HG03571 (cell line): ENCODE measurements at regions not wholly inside any gene's neighbourhood (a gene's known extent, or its start where the extent isn't known, plus 50 kb on each side); places are given as distances from the start of the nearest gene placed in this dataset.
A peak's percentile ranks its signal among the peaks of the same experiment; 100 is the strongest.

Experiments
- ATAC-seq: cut with Tn5 transposase; IDR thresholded peaks from one replicate; pipeline ENCODE4 v1.9.1; 2021; ENCODE audit not compliant: unreplicated experiment

DNA sequence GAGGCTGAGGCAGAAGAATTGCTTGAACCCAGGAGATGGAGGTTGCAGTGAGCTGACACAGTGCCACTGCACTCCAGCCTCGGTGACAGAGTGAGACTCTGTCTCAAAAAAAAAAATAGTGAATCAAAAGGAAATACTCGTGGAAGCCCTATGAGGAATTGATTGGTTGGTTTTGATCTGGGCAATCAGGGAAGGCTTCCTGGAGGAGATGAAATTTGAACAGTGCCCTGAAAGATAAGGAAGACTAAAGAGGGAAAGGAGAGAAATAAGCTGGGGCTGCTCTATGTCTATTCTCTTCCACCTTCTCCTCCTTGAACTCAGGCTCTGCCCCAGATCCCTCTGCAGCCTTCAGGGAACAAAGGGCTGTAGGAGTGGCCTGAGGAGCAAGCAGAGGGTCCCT, 54.1 kb downstream of the IRF2BPL start:
- ATAC-seq: no peak

DNA sequence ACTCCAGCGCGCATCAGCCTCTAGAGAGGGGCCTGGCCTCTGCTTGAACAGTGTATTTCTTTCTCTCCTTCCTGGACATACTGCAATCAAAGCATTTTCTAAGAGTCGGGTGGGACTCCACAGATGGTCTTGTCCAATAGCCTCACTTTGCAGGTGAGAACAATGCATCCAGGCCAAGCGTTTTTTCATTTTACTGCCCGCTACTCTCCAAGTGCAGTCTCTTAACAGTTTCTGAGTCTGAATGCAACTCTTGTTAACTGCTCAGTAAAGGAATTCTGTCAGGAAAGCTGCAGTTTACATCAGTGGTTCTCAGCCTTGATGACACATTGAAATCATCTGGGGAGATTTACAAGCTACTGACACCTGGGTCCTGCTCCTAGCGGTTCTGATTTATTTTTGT, 57.0 kb downstream of the IRF2BPL start:
- ATAC-seq: no peak

DNA sequence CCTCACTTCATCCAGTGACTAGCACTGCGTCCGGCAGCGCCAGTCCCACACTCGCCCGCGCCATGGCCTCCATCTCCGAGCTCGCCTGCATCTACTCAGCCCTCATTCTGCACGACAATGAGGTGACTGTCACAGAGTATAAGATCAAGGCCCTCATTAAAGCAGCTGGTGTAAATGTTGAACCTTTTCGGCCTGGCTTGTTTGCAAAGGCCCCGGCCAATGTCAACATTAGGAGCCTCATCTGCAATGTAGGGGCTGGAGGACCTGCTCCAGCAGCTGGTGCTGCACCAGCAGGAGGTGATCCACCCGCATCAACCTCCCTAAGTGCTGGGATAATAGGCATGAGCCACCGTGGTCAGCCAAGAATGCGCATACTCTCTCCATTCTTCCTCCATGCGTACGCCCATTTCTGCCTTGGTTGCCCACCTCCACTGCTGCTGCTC, 59.9 kb downstream of the IRF2BPL start:
- ATAC-seq: no peak

DNA sequence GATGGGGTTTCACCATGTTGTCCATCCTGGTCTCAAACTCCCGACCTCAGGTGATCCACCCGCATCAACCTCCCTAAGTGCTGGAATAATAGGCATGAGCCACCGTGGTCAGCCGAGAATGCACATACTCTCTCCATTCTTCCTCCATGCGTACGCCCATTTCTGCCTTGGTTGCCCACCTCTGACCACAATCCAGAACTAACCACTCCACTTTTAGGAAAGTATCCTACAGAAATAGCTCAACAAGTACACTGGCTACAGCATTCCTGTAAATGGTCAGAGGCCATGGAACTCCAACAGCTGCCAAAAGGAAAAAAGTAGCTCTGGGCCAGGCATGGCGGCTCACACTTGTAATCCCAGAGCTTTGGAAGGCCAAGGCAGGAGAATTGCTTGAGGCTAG, 60.7 kb downstream of the IRF2BPL start:
- ATAC-seq: no peak

DNA sequence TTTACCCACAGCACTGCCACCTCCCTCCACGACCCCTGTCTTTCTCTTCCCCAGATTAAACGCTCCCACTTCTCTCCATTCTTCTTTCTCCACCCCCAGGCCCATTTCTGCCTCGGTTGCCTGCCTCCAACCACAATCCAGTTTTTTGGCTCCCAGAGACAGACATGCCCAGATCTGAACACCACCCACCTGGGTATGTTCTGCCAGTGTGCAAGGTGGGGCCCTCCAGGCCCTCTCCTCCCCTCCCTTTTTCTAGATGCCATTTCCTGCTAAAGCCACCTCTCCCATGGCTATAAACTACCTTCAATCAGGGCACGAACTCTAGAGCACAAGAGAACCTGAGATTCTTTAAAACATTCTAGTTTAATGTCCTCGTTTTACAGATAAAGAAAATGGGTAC, 63.3 kb downstream of the IRF2BPL start:
- no peak for ATAC-seq

DNA sequence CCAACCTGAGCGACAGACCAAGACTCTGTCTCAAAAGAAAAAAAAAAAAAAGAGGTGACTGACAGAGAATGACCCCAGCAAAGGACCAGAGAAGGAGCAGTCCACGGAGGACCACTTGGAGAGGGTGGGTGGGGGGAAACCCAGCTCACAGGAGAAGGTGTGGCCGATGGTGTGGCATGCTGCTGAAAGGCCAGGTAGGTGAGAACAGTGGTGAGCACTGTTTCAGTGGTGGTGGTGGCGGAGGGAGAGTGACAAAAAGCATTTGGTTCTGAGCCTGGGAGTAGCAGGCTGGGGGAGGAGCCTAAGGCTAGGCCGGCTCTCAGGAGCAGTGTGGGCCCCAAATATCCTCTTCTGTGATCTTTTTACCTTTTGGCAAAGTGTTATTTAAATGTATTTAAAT, 63.8 kb downstream of the IRF2BPL start:
- ATAC-seq: no peak

DNA sequence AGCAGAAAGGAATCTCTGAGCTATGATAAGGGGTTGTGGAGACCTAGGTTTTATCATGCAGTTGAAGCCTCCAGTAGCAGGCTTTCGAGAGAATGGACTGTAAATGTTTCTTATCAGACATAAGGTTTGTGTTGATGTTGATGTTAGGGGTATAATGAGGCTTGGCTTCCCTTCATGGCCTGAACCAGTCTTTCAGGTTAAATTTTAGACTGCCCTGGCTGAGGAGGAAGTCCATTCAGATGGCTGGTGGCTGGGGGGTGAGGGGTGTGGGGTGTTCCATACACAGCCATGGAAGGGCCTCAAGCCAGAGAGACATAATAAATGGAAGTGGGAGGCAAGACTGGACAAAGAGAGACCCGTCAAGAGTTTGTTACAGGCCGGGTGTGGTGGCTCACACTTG, 65.1 kb downstream of the IRF2BPL start:
- no peak for ATAC-seq

DNA sequence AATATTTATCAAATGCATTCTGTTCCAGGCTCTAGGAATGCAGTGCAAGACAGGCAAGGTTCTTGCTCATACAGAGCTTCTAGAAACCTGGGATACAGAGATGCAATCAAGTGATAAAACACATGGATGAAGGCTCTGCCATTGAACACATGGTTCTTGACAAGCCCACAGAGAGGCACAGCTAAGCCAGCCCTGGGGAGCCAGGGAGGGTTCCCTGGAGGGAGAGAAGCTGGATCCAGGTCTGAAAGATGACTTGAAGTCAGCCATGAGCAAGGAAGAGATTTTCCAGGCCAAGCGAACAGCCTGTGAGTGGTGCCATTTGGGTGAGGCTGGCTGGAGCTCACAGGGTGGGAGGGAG, 66.2 kb downstream of the IRF2BPL start:
- no peak for ATAC-seq

DNA sequence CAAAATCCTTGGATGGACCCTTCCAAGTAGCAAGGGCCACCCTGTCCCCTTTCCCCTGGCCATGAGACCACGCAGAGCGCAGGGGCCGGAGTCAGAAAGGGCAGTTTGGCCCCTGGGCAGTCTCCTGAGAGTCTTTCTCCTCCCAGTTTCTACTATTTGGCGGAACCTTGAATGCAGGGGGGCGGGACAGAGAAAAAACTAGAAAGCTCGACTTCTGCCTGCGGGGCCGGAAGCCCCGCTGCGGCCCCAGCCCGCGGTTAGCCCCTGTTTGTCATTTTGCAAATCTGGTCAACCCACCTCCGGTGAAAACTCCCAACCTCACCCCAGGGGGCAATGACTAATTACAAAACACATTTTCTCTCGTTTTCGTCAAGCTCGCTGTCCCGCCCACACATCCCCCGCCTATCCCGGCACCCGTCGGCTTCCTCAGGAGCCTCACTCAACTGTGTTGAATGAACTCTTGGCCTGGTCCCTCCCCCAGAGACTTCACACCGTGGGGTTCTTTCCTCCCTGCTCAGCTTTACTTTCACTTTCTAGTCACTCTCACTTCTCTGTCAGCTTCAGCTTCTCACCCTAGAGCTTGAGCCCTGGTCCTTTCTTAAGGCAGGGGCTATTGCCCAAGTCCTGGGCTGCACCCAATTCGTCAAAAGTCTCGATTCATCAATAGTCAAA, 66.7 kb downstream of the IRF2BPL start:
- ATAC-seq: peak; percentile 72

DNA sequence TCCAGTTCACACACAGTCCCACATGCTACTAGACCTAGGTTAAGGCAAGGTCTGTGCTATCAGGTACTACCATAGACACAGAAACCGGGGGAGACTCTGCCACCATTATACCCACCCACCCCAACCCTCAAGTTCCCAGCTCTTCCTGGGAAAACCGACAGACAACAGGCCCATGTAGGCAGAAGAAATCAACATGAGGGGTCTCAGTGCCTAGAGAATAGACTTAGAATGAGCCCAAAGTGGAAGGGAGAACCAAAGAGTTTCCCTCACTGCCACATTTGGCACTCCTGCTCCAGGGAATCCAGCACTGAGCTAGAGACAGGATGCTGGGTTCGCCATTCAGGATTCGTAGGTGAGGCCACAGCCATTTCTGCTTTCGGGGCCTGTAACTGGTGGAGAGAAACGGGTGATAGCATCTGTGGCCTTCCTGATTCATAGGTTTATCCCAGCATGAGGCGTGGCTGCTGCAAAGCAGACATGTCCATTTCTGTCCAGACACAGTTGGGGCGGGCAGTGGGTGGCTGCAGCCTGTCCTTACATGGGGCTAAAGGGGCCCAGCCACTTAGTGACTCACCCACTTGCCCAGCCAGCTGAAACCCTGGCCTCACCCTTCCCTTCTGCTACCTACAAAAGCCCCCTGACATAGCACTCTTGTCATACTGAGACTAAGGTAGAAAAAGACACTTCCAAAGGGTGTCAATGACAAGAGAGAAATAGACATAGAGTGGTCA, 69.4 kb downstream of the IRF2BPL start:
- peak; percentile 32 for ATAC-seq

DNA sequence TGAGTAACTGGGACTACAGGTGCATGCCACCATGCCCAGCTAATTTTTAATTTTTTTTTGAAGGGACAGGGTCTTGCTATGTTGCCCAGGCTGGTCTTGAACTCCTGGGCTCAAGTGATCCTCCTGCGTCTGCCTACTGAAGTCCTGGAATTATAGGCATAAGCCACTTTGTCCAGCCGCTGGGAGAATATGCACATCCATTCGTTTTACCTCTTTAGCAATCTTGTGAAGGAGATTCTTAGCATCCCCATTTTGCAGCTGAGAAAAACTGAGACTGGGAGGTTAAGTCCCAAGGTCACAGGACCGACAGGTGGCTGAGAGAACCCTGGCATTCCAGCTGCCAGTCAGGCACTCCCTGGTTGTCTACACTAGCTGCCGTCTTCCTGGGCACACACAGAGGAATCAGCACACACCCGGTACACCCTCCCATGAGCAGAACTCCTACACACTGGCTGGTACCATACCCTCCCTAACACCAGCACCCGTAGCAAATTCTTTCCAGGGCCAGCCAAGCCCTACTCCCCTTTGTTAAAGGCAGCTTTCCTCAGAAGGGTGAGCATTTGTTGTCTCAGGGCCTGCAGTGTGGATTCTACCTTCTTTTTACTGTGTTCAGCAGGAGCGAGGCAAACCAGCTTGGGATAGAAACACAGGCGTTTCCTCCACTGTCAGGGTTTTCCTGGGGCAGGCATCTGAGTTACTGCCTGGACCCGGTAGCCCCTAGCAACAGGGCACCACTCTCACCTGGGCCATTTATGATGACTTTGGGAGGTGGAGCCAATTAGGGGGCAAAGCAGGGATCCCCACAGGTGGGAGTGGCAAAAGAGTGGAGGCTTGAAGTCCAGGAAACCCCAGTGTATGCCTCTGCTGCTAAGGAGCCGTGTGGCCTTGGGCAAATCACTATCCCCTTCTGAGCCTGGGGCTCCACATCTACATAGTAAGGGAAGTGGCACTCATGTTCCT, 70.2 kb downstream of the IRF2BPL start:
- ATAC-seq: no peak

DNA sequence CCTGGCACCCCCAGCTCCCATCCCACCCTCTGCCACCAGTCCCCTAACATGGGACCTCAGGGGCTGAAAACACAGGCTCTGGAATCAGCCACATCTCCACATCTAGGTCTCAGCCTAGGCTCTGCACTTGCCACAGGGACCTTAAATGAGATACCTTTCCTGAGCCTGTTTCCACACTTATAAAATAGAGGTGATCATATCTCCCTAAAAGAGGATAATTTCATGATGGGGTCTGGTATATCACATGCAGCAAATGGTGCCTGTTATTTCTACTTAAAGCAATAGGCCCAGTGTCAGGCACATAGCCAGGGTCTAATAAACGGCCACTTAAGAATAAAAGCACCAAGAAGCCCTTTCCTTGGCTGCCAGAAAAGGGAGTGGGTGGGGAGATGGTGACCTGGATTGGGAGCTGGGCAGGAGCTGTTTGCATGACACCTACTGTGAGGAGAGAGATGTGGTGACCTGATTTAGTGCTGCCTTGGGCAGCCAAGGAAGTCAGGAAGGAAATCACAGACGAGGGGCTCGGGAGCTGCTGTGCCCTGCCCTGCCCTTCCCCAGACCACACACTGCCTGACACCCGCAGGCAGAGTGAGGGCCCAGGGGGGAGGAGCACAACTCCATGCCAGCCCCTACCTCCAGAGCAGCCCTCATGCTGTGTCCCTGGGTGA, 71.2 kb downstream of the IRF2BPL start:
- no peak for ATAC-seq

DNA sequence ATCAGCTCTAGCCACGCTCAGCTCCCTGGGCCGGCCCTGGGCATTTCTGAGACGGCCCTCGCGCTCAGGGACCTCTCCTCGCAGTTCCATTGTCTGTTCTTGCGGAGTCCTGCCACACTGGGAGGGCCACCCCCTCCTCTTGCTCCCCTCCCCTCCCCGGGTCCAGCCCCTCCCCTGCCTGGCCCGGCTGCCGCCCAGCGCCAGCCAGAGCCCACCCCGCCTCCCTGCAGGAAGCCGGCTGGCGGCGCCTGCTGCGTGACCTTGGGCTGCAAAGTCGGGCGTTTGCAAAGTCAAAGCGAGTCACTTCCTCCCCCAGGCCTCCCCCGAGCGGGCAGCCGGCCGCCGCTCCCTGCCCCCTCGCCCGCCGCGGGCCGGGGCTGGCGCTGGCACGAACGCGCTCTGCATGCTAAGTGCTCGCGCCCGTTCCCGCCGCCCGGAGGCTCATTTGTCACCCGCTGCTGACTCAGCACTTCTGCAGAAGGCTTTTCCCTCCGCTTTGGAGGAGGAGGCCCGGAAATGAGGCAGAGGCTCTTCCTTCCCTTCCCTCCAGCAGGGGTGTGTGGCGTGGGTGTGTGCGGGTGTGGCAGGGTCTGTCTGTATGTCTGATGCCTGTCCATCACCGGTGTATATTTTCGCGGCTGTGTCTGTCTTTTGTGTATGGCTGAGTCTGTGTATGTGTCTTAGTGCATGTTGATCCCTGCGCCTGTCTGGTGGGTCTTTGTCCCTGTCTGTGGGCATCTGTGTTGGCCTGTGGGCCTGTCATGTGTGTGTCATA, 72.0 kb downstream of the IRF2BPL start:
- peak; percentile 31 for ATAC-seq

DNA sequence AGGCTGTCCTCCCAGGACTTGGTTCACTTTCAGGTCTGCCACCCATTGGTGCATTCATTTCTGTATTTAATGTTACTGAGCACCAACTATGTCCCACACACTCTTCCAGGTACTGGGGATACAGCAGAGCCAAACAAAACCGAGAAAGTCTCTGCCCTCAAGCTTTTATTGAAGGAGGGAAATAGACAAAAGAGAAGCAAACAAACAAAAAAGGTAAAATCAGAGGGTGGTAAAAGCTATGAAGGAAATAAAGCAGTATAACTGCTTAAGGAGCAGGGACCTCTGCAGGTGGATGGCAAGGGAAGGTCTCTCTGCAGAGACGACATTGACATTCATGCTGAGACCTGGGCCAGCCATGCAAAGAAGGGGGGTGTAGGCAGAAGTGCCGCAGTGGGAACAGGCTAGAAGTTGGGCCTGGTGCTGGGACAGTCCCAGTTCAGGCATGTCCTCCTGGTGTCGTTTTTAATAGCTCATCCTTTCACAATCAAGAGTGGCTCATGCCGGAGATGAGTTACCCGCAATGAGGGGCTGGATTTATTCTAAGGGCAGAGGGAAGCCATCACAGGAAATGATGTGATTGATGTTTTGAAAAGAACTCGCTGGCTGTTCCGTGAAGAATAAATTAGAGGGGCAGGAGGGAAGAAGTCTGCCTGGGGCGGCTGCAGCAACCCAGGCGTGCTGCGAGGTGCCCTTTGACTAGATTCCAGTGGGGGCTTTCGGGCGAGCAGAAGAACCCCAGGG, 72.8 kb downstream of the IRF2BPL start:
- peak; percentile 34 for ATAC-seq

DNA sequence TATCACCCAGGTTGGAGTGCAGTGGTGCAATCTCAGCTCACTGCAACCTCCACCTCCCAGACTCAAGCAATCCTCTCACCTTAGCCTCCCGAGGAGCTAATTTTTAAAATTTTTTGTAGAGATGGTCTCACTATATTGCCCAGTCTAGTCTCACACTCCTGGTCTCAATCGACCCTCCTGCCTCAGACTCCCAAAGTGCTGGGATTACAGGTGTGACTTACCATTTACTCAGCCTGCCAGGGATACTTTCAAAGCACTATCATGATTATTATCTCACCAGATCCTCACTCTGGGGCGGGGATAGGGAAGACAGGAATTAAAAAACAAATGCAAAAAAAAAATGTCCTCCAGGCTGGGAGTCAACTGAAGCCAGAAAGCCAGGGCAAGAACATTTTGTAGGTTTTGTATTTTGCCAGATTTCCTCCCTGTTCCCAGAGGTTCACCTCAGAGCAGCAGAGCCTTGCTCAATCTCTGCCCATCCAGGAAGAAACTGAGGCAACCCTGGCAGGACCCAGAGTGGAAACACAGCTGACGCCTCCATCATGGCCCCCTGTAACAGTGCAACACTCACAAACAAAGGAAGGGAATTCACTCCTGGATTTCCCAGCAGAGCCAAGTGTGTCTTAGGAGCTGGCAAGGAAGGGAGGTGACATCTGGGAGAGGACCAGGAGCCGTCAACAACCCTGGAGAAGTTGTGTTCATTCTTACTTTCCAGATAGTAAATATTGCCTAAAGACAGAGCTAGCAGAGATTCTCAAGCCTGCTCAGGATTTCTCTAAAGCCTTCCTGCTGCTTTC, 73.9 kb downstream of the IRF2BPL start:
- no peak for ATAC-seq

DNA sequence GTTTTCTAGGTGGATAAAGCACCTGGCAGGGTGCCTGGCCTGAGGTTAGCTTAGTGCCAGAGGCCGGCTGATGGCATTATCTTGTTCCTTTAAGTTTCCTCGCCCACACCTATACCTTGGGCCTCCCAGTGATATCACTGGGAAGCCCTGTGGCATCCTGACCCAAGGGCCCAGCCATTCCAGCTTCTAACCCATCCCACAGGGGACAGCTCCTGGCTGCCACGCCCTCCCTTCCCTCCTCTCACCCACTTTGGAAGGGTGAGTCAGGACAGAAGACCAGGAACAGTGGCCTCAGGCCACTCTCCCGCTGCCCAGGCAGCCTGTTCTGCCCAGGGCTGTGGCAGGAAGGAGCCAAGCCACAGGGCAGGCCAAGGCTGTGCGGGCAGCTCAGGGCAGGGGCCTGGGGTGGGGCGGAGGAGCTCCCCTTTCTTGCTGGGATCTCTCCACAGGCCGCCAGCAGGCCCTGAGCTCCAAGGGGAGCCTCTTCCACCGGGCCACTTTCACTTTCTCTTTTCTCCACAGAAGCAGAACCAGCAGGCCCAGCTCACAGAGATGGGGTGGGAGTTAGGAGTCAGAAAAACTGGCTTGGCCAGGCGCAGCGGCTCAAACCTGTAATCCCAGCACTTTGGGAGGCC, 75.1 kb downstream of the IRF2BPL start:
- no peak for ATAC-seq

DNA sequence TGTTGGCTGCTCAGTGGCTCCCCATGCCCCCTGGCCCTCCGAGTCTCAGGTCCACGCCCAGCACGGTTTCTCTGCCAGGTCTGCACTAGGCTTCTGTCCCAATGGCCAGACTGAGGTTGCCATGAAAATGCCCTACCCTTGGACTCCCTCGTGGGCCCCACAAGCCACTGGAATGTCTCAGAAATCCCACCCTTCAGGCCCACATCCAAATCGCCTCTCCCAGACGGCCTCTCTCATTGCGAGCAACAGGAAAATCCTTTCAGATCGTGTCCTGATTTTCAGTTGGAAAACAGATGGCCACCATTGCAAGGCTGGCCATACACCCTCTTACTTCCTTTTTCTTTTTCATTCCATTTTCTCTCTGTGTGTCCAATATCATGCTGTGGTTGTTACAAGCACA, 77.3 kb downstream of the IRF2BPL start:
- ATAC-seq: no peak
